GM12878 (cell line): ENCODE measurements at regions not wholly inside any gene's neighbourhood (a gene's known extent, or its start where the extent isn't known, plus 50 kb on each side); places are given as distances from the start of the nearest gene placed in this dataset.

Source experiments
- ATAC-seq: fragments of 200-7000 bp; cut with Tn5 transposase; 3 replicates; pipeline ENCODE4 v1.9.1; 2020; ENCODE audit warnings: mild to moderate bottlenecking, moderate library complexity
- BruUV-seq: library from RNA; stranded (reverse); fragments of 400-500 nt; replicated peaks from 2 replicates; lab custom pipeline; 2021; lab: Mats Ljungman, UMichigan
- CTCF ChIA-PET: fragments of 300-600 bp; sonication (Branson Sonifier 250); formaldehyde crosslinking; extraction: SDS; loops from one replicate; lab custom pipeline; 2021; ENCODE audit warnings: inconsistent platforms; lab: Yijun Ruan, JAX
- POLR2A ChIA-PET: fragments of 350-600 bp; formaldehyde crosslinking; extraction: SDS; loops from one replicate; lab custom pipeline; 2021; ENCODE audit warnings: inconsistent platforms; lab: Charles Lee
- RAD21 ChIA-PET: fragments of 300-600 bp; sonication (Branson Sonifier 250); formaldehyde crosslinking; loops from one replicate; lab custom pipeline; 2023; ENCODE audit warnings: antibody characterized with exemption; ENCODE audit not compliant: unreplicated experiment; lab: Charles Lee
- SMC1A ChIA-PET: fragments of 300-600 bp; sonication (Branson Sonifier 250); formaldehyde crosslinking; loops from one replicate; lab custom pipeline; 2023; ENCODE audit not compliant: unreplicated experiment, uncharacterized antibody; lab: Charles Lee
- DNase-seq: peaks from one replicate; pipeline ENCODE4 v3.0.0-alpha.2; 2011; ENCODE audit warnings: low read depth, low spot score
- FAIRE-seq: peaks from 3 replicates; lab custom pipeline; 2011; peaks lifted over from hg19 to GRCh38; lab: Jason Lieb, UNC
- H2AFZ ChIP-seq: 2 replicates; pipeline ENCODE4 v1.6.0; 2011; ENCODE audit warnings: low read depth, low read length, control low read depth; ENCODE audit not compliant: control insufficient read depth
- H3K27ac ChIP-seq: 2 replicates; pipeline ENCODE4 v1.5.1; 2011; ENCODE audit warnings: control low read depth; ENCODE audit not compliant: control insufficient read depth, insufficient read depth
- H3K27me3 ChIP-seq, 2 experiments: replicated peaks in 1 of 2; 2 replicates each; pipeline versions ENCODE4 v1.6.0 to v1.6.1; 2011; ENCODE audit warnings: low read length in 1 of 2; ENCODE audit not compliant: control insufficient read depth in 2 of 2, insufficient read depth in 2 of 2
- H3K36me3 ChIP-seq, 2 experiments: 2 replicates each; pipeline ENCODE4 v1.5.1; 2011; ENCODE audit warnings: low read length in 1 of 2; ENCODE audit not compliant: control insufficient read depth in 2 of 2, insufficient read depth in 2 of 2
- H3K4me1 ChIP-seq: 2 replicates; pipeline ENCODE4 v1.6.1; 2011; ENCODE audit warnings: mild to moderate bottlenecking, low read length, moderate library complexity, mixed read lengths; ENCODE audit not compliant: control insufficient read depth, insufficient read depth
- H3K4me2 ChIP-seq: 2 replicates; pipeline ENCODE4 v1.6.0; 2011; ENCODE audit warnings: control low read depth; ENCODE audit not compliant: control insufficient read depth, insufficient read depth
- H3K4me3 ChIP-seq: fragments of 200-600 bp; sonication (generic); 2 replicates; pipeline ENCODE4 v1.5.1; 2016
- H3K79me2 ChIP-seq: 2 replicates; pipeline ENCODE4 v1.6.0; 2011; ENCODE audit warnings: low read length; ENCODE audit not compliant: control insufficient read depth, insufficient read depth
- H3K9ac ChIP-seq: 2 replicates; pipeline ENCODE4 v1.8.0; 2011; ENCODE audit warnings: low read length, control low read depth, mixed read lengths; ENCODE audit not compliant: control insufficient read depth, insufficient read depth
- H3K9me3 ChIP-seq: replicated peaks from 3 replicates; pipeline ENCODE4 v1.5.1; 2011; ENCODE audit warnings: mild to moderate bottlenecking, low read length; ENCODE audit not compliant: control insufficient read depth, insufficient read depth
- H4K20me1 ChIP-seq: 2 replicates; pipeline ENCODE4 v1.6.0; 2011; ENCODE audit not compliant: control insufficient read depth, insufficient read depth
- BACH1 ChIP-seq: fragments of 450-650 bp; IDR thresholded peaks from 2 replicates; pipeline ENCODE4 v1.6.1; 2017; ENCODE audit warnings: mild to moderate bottlenecking, borderline replicate concordance
- CBX3 ChIP-seq: fragments of 200-600 bp; sonication (generic); IDR thresholded peaks from 2 replicates; pipeline ENCODE4 v1.6.1; 2016; ENCODE audit warnings: low read depth, borderline replicate concordance
- CHD4 ChIP-seq: fragments of 200-600 bp; sonication (generic); IDR thresholded peaks from 2 replicates; pipeline ENCODE4 v1.6.1; 2016; ENCODE audit warnings: mild to moderate bottlenecking
- ESRRA ChIP-seq: IDR thresholded peaks from 2 replicates; pipeline ENCODE4 v1.6.1; 2012; ENCODE audit warnings: mild to moderate bottlenecking, low read length, improper control_type of control experiment
- FOXK2 ChIP-seq: fragments of 450-650 bp; IDR thresholded peaks from 2 replicates; pipeline ENCODE4 v1.6.1; 2017; ENCODE audit warnings: mild to moderate bottlenecking, moderate library complexity
- FOXM1 ChIP-seq: IDR thresholded peaks from 2 replicates; pipeline ENCODE4 v1.6.1; 2012; ENCODE audit warnings: low read depth, mild to moderate bottlenecking, inconsistent platforms, low read length, moderate library complexity
- RB1 ChIP-seq: fragments of 450-650 bp; formaldehyde crosslinking; IDR thresholded peaks from 2 replicates; pipeline ENCODE4 v1.6.1; 2017; ENCODE audit warnings: mild to moderate bottlenecking, borderline replicate concordance
- RELA ChIP-seq: fragments of 450-650 bp; IDR thresholded peaks from 2 replicates; pipeline ENCODE4 v1.8.0; 2014; ENCODE audit warnings: borderline replicate concordance; ENCODE audit not compliant: partially characterized antibody
- SMC3 ChIP-seq: IDR thresholded peaks from 2 replicates; pipeline ENCODE4 v1.6.1; 2011; ENCODE audit warnings: low read length, improper control_type of control experiment, borderline replicate concordance
- ZNF274 ChIP-seq: IDR thresholded peaks from one replicate; pipeline ENCODE4 v1.8.0; 2011; ENCODE audit not compliant: insufficient read length, insufficient read depth
- WGBS: methylation state at CpG from one replicate; pipeline ENCODE4 v1.1.6; 2016; ENCODE audit warnings: low lambda C conversion rate; ENCODE audit not compliant: insufficient replicate concordance, insufficient coverage; ENCODE audit errors: missing lambda C conversion rate; 5-methylcytosine and 5-hydroxymethylcytosine counted together
- in situ Hi-C: fragments of 300-500 bp; cut with MboI; formaldehyde crosslinking; loops from 9 replicates; pipeline ENCODE4 v1.14.3; 2018; ENCODE audit warnings: mixed read lengths
- intact Hi-C: fragments of 100-400 bp; cut with micrococcal nuclease; formaldehyde crosslinking; loops from one replicate; pipeline ENCODE4 v1.14.2; 2022; ENCODE audit not compliant: unreplicated experiment
- TF ChIP-seq, protein P1 (sequence below): fragments of 450-650 bp; IDR thresholded peaks from 2 replicates; pipeline ENCODE4 v1.6.1; 2016; ENCODE audit warnings: mild to moderate bottlenecking
- TF ChIP-seq, protein P2 (sequence below): fragments of 450-650 bp; IDR thresholded peaks from 2 replicates; pipeline ENCODE4 v1.6.1; 2017; ENCODE audit warnings: mild to moderate bottlenecking, moderate library complexity
- TF ChIP-seq, protein P3 (sequence below): IDR thresholded peaks from 2 replicates; pipeline ENCODE4 v1.6.1; 2011; ENCODE audit warnings: borderline replicate concordance, low read depth, mild to moderate bottlenecking, moderate library complexity, low read length; ENCODE audit not compliant: insufficient read depth, poor library complexity, severe bottlenecking
- TF ChIP-seq, protein P4 (sequence below): IDR thresholded peaks from 2 replicates; pipeline ENCODE4 v1.6.1; 2012; ENCODE audit warnings: mild to moderate bottlenecking, low read depth, low read length

DNA sequence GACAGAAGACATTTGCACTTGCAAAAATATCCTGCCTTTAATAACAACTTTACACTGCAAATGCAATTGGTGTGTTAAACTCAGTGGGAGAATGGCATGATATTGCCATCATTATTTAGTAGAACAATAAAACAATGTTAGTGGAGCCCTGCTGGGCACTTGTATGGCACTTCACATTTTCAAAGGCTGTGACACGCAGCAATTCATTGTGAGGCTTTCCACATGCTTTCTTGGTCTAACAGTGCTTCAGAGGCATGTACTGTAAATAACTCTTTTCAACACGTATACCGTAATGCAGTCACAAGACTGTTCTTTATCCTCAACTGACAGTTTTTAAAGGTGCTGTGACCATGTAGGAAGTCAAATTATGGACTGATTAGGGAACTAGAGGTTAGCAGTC is 155.5 kb upstream of the EPB41L4A start:
- WGBS = 27% methylated on average over 3 of the region's 3 CpGs
- Histone ChIP-seq H3K9ac (no peak overlapping the region), H3K9me3 (no peaks in the 10 kb centered on the region), H3K4me3 (no peak overlapping the region), H3K27ac (no peak overlapping the region), H3K4me2 (no peak overlapping the region), H3K27me3 (no peaks in the 10 kb centered on the region), H3K4me1 (no peaks in the 10 kb centered on the region), H2AFZ (no peak overlapping the region), H3K36me3 (no peaks in the 10 kb centered on the region), H4K20me1 (no peaks in the 10 kb centered on the region), H3K79me2 (no peaks in the 10 kb centered on the region)
- DNase-seq (no peak), FAIRE-seq (no peak), ATAC-seq (no peak)
- ChIA-PET CTCF (interaction anchor here (1.1 kb wide), 1 partner anchor 24 kb away, joined by 3 read pairs; no protein-coding TSS in a partner anchor), SMC1A (no interaction called here), POLR2A (no interaction called here), RAD21 (no interaction called here)
- in situ Hi-C loops (no loop called here), intact Hi-C loops (no loop called here)
- no TSS peak for BruUV-seq
- TF ChIP-seq RB1 (no peak), BACH1 (no peak), RELA (no peak), ZNF274 (no peak), SMC3 (no peak), FOXK2 (no peak), ESRRA (no peak), CHD4 (no peak), FOXM1 (no peak), CBX3 (no peak)
- TF ChIP-seq, protein P1, sequence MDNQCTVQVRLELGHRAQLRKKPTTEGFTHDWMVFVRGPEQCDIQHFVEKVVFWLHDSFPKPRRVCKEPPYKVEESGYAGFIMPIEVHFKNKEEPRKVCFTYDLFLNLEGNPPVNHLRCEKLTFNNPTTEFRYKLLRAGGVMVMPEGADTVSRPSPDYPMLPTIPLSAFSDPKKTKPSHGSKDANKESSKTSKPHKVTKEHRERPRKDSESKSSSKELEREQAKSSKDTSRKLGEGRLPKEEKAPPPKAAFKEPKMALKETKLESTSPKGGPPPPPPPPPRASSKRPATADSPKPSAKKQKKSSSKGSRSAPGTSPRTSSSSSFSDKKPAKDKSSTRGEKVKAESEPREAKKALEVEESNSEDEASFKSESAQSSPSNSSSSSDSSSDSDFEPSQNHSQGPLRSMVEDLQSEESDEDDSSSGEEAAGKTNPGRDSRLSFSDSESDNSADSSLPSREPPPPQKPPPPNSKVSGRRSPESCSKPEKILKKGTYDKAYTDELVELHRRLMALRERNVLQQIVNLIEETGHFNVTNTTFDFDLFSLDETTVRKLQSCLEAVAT = no peak
- TF ChIP-seq, protein P2, sequence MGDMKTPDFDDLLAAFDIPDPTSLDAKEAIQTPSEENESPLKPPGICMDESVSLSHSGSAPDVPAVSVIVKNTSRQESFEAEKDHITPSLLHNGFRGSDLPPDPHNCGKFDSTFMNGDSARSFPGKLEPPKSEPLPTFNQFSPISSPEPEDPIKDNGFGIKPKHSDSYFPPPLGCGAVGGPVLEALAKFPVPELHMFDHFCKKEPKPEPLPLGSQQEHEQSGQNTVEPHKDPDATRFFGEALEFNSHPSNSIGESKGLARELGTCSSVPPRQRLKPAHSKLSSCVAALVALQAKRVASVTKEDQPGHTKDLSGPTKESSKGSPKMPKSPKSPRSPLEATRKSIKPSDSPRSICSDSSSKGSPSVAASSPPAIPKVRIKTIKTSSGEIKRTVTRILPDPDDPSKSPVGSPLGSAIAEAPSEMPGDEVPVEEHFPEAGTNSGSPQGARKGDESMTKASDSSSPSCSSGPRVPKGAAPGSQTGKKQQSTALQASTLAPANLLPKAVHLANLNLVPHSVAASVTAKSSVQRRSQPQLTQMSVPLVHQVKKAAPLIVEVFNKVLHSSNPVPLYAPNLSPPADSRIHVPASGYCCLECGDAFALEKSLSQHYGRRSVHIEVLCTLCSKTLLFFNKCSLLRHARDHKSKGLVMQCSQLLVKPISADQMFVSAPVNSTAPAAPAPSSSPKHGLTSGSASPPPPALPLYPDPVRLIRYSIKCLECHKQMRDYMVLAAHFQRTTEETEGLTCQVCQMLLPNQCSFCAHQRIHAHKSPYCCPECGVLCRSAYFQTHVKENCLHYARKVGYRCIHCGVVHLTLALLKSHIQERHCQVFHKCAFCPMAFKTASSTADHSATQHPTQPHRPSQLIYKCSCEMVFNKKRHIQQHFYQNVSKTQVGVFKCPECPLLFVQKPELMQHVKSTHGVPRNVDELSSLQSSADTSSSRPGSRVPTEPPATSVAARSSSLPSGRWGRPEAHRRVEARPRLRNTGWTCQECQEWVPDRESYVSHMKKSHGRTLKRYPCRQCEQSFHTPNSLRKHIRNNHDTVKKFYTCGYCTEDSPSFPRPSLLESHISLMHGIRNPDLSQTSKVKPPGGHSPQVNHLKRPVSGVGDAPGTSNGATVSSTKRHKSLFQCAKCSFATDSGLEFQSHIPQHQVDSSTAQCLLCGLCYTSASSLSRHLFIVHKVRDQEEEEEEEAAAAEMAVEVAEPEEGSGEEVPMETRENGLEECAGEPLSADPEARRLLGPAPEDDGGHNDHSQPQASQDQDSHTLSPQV = no peak
- TF ChIP-seq, protein P3, sequence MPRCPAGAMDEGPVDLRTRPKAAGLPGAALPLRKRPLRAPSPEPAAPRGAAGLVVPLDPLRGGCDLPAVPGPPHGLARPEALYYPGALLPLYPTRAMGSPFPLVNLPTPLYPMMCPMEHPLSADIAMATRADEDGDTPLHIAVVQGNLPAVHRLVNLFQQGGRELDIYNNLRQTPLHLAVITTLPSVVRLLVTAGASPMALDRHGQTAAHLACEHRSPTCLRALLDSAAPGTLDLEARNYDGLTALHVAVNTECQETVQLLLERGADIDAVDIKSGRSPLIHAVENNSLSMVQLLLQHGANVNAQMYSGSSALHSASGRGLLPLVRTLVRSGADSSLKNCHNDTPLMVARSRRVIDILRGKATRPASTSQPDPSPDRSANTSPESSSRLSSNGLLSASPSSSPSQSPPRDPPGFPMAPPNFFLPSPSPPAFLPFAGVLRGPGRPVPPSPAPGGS = no peak
- TF ChIP-seq, protein P4, sequence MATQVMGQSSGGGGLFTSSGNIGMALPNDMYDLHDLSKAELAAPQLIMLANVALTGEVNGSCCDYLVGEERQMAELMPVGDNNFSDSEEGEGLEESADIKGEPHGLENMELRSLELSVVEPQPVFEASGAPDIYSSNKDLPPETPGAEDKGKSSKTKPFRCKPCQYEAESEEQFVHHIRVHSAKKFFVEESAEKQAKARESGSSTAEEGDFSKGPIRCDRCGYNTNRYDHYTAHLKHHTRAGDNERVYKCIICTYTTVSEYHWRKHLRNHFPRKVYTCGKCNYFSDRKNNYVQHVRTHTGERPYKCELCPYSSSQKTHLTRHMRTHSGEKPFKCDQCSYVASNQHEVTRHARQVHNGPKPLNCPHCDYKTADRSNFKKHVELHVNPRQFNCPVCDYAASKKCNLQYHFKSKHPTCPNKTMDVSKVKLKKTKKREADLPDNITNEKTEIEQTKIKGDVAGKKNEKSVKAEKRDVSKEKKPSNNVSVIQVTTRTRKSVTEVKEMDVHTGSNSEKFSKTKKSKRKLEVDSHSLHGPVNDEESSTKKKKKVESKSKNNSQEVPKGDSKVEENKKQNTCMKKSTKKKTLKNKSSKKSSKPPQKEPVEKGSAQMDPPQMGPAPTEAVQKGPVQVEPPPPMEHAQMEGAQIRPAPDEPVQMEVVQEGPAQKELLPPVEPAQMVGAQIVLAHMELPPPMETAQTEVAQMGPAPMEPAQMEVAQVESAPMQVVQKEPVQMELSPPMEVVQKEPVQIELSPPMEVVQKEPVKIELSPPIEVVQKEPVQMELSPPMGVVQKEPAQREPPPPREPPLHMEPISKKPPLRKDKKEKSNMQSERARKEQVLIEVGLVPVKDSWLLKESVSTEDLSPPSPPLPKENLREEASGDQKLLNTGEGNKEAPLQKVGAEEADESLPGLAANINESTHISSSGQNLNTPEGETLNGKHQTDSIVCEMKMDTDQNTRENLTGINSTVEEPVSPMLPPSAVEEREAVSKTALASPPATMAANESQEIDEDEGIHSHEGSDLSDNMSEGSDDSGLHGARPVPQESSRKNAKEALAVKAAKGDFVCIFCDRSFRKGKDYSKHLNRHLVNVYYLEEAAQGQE = no peak
